HEK293 (cell line): ENCODE measurements at regions not wholly inside any gene's neighbourhood (a gene's known extent, or its start where the extent isn't known, plus 50 kb on each side); places are given as distances from the start of the nearest gene placed in this dataset.

Source experiments
- CTCF ChIA-PET: fragments of 350-600 bp; formaldehyde crosslinking; extraction: SDS; loops from one replicate; lab custom pipeline; 2021; ENCODE audit warnings: antibody characterized with exemption; lab: Yijun Ruan, JAX
- POLR2A ChIA-PET: fragments of 300-600 bp; formaldehyde crosslinking; extraction: SDS; loops from one replicate; lab custom pipeline; 2020; ENCODE audit warnings: antibody characterized with exemption, inconsistent platforms; lab: Yijun Ruan, JAX
- H3K27ac ChIP-seq: fragments of 200-500 bp; sonication (Bioruptor generic); 2 replicates; pipeline ENCODE4 v1.5.1; 2014; ENCODE audit warnings: low read depth, low read length, control low read depth, inconsistent platforms; ENCODE audit errors: extremely low read depth
- H3K36me3 ChIP-seq, 2 experiments: fragments of 200-500 bp in 1 of 2; sonication (Bioruptor generic) in 1 of 2; 1 replicate in 1 of 2; 2 replicates in 1 of 2; pipeline ENCODE4 v1.5.1; 2014 to 2017; ENCODE audit warnings: inconsistent platforms in 2 of 2, low read length in 2 of 2; ENCODE audit not compliant: control insufficient read depth in 2 of 2, insufficient read depth in 1 of 2
- H3K4me1 ChIP-seq: fragments of 200-500 bp; sonication (Bioruptor generic); 2 replicates; pipeline ENCODE4 v1.5.1; 2014; ENCODE audit warnings: mild to moderate bottlenecking, low read length, inconsistent platforms; ENCODE audit not compliant: control insufficient read depth, insufficient read depth
- H3K4me3 ChIP-seq: 2 replicates; pipeline ENCODE4 v1.5.1; 2011; ENCODE audit warnings: low read depth, mild to moderate bottlenecking, control low read depth, low read length, moderate library complexity
- H3K9me3 ChIP-seq: fragments of 200-500 bp; sonication (Bioruptor generic); 2 replicates; pipeline ENCODE4 v1.5.1; 2014; ENCODE audit warnings: low read depth, low read length, inconsistent platforms; ENCODE audit not compliant: control insufficient read depth, insufficient read depth
- GLIS2 ChIP-seq: fragments of 450-650 bp; formaldehyde crosslinking; IDR thresholded peaks from 2 replicates; pipeline ENCODE4 v1.5.1; 2016; ENCODE audit warnings: missing biosample characterization, missing genetic modification characterization
- KLF16 ChIP-seq: fragments of 450-650 bp; formaldehyde crosslinking; IDR thresholded peaks from 2 replicates; pipeline ENCODE4 v1.5.1; 2017; ENCODE audit warnings: missing biosample characterization, missing genetic modification characterization
- ZBTB44 ChIP-seq: fragments of 450-650 bp; IDR thresholded peaks from 2 replicates; pipeline ENCODE4 v1.5.1; 2018; ENCODE audit warnings: missing biosample characterization, mild to moderate bottlenecking, missing genetic modification characterization
- ZIC2 ChIP-seq: fragments of 450-650 bp; formaldehyde crosslinking; IDR thresholded peaks from 2 replicates; pipeline ENCODE4 v1.5.1; 2016; ENCODE audit warnings: missing biosample characterization, missing genetic modification characterization
- ZNF138 ChIP-seq: fragments of 450-650 bp; formaldehyde crosslinking; IDR thresholded peaks from 2 replicates; pipeline ENCODE4 v1.5.1; 2016; ENCODE audit warnings: missing biosample characterization, missing genetic modification characterization, borderline replicate concordance
- ZNF146 ChIP-seq: fragments of 450-650 bp; formaldehyde crosslinking; IDR thresholded peaks from 2 replicates; pipeline ENCODE4 v1.5.1; 2016; ENCODE audit warnings: missing biosample characterization, missing genetic modification characterization
- ZNF23 ChIP-seq: fragments of 450-650 bp; formaldehyde crosslinking; IDR thresholded peaks from 2 replicates; pipeline ENCODE4 v1.5.1; 2016; ENCODE audit warnings: missing biosample characterization, missing genetic modification characterization, borderline replicate concordance
- ZNF362 ChIP-seq: fragments of 450-650 bp; formaldehyde crosslinking; IDR thresholded peaks from 2 replicates; pipeline ENCODE4 v1.5.1; 2016; ENCODE audit warnings: missing biosample characterization, missing genetic modification characterization
- ZNF366 ChIP-seq: fragments of 450-650 bp; formaldehyde crosslinking; conservative IDR thresholded peaks from 2 replicates; pipeline ENCODE4 v1.5.1; 2016; ENCODE audit warnings: missing biosample characterization, missing genetic modification characterization
- ZNF664 ChIP-seq: fragments of 450-650 bp; formaldehyde crosslinking; IDR thresholded peaks from 2 replicates; pipeline ENCODE4 v1.5.1; 2016; ENCODE audit warnings: missing biosample characterization, missing genetic modification characterization
- ZNF670 ChIP-seq: fragments of 450-650 bp; formaldehyde crosslinking; IDR thresholded peaks from 2 replicates; pipeline ENCODE4 v1.5.1; 2016; ENCODE audit warnings: missing biosample characterization, missing genetic modification characterization, low read depth
- ZNF747 ChIP-seq: fragments of 450-650 bp; formaldehyde crosslinking; IDR thresholded peaks from 2 replicates; pipeline ENCODE4 v1.5.1; 2016; ENCODE audit warnings: missing biosample characterization, missing genetic modification characterization
- ZNF76 ChIP-seq: fragments of 450-650 bp; formaldehyde crosslinking; IDR thresholded peaks from 2 replicates; pipeline ENCODE4; 2016; ENCODE audit warnings: low read depth, missing biosample characterization, missing genetic modification characterization, borderline replicate concordance
- ZNF777 ChIP-seq: fragments of 450-650 bp; formaldehyde crosslinking; IDR thresholded peaks from 2 replicates; pipeline ENCODE4 v1.5.1; 2017; ENCODE audit warnings: missing biosample characterization, missing genetic modification characterization, borderline replicate concordance
- TF ChIP-seq, protein P1 (sequence below): fragments of 450-650 bp; formaldehyde crosslinking; IDR thresholded peaks from 2 replicates; pipeline ENCODE4 v1.5.1; 2016; ENCODE audit warnings: missing biosample characterization, missing genetic modification characterization
- TF ChIP-seq, protein P2 (sequence below): sonication (generic); formaldehyde crosslinking; IDR thresholded peaks from 2 replicates; pipeline ENCODE4 v1.8.1; 2022; ENCODE audit warnings: mild to moderate bottlenecking, moderate library complexity, missing genetic modification reagents
- TF ChIP-seq, protein P3 (sequence below): fragments of 450-650 bp; formaldehyde crosslinking; IDR thresholded peaks from 2 replicates; pipeline ENCODE4 v1.5.1; 2016; ENCODE audit warnings: missing biosample characterization, missing genetic modification characterization
- TF ChIP-seq, protein P4 (sequence below): fragments of 450-650 bp; formaldehyde crosslinking; IDR thresholded peaks from 2 replicates; pipeline ENCODE4 v1.5.1; 2017; ENCODE audit warnings: missing biosample characterization, missing genetic modification characterization
- TF ChIP-seq, protein P5 (sequence below): fragments of 450-650 bp; formaldehyde crosslinking; IDR thresholded peaks from 2 replicates; pipeline ENCODE4 v1.5.1; 2016; ENCODE audit warnings: missing biosample characterization, missing genetic modification characterization

GRCh38 chr1:30048905-30049304 is 674.5 kb downstream of the MATN1 start:
- Histone ChIP-seq H3K27ac (no peak overlapping the region), H3K9me3 (no peaks in the 10 kb centered on the region), H3K4me1 (no peaks in the 10 kb centered on the region), H3K36me3 (no peaks in the 10 kb centered on the region)
- TF ChIP-seq, protein P1, sequence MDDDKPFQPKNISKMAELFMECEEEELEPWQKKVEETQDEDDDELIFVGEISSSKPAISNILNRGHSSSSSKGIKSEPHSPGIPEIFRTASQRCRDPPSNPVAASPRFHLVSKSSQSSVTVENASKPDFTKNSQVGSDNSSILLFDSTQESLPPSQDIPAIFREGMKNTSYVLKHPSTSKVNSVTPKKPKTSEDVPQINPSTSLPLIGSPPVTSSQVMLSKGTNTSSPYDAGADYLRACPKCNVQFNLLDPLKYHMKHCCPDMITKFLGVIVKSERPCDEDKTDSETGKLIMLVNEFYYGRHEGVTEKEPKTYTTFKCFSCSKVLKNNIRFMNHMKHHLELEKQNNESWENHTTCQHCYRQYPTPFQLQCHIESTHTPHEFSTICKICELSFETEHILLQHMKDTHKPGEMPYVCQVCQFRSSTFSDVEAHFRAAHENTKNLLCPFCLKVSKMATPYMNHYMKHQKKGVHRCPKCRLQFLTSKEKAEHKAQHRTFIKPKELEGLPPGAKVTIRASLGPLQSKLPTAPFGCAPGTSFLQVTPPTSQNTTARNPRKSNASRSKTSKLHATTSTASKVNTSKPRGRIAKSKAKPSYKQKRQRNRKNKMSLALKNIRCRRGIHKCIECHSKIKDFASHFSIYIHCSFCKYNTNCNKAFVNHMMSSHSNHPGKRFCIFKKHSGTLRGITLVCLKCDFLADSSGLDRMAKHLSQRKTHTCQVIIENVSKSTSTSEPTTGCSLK (tag by site-specific recombination): no peak
- TF ChIP-seq ZNF670: no peak
- TF ChIP-seq ZNF138 (tag by site-specific recombination): no peak
- TF ChIP-seq, protein P2, sequence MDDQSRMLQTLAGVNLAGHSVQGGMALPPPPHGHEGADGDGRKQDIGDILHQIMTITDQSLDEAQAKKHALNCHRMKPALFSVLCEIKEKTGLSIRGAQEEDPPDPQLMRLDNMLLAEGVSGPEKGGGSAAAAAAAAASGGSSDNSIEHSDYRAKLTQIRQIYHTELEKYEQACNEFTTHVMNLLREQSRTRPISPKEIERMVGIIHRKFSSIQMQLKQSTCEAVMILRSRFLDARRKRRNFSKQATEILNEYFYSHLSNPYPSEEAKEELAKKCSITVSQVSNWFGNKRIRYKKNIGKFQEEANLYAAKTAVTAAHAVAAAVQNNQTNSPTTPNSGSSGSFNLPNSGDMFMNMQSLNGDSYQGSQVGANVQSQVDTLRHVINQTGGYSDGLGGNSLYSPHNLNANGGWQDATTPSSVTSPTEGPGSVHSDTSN (CRISPR knock-in tag): no peak
- no peak for TF ChIP-seq ZNF23 (tag by site-specific recombination)
- TF ChIP-seq, protein P3, sequence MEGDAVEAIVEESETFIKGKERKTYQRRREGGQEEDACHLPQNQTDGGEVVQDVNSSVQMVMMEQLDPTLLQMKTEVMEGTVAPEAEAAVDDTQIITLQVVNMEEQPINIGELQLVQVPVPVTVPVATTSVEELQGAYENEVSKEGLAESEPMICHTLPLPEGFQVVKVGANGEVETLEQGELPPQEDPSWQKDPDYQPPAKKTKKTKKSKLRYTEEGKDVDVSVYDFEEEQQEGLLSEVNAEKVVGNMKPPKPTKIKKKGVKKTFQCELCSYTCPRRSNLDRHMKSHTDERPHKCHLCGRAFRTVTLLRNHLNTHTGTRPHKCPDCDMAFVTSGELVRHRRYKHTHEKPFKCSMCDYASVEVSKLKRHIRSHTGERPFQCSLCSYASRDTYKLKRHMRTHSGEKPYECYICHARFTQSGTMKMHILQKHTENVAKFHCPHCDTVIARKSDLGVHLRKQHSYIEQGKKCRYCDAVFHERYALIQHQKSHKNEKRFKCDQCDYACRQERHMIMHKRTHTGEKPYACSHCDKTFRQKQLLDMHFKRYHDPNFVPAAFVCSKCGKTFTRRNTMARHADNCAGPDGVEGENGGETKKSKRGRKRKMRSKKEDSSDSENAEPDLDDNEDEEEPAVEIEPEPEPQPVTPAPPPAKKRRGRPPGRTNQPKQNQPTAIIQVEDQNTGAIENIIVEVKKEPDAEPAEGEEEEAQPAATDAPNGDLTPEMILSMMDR: no peak
- no peak for TF ChIP-seq ZBTB44 (tag by site-specific recombination)
- no peak for TF ChIP-seq GLIS2
- TF ChIP-seq, protein P4, sequence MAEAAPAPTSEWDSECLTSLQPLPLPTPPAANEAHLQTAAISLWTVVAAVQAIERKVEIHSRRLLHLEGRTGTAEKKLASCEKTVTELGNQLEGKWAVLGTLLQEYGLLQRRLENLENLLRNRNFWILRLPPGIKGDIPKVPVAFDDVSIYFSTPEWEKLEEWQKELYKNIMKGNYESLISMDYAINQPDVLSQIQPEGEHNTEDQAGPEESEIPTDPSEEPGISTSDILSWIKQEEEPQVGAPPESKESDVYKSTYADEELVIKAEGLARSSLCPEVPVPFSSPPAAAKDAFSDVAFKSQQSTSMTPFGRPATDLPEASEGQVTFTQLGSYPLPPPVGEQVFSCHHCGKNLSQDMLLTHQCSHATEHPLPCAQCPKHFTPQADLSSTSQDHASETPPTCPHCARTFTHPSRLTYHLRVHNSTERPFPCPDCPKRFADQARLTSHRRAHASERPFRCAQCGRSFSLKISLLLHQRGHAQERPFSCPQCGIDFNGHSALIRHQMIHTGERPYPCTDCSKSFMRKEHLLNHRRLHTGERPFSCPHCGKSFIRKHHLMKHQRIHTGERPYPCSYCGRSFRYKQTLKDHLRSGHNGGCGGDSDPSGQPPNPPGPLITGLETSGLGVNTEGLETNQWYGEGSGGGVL: no peak
- no peak for TF ChIP-seq ZNF366
- TF ChIP-seq ZNF362: no peak
- TF ChIP-seq, all 188 proteins: peak for 0
- H3K4me3 ChIP-seq: no peak overlapping the region
- CTCF ChIA-PET: no interaction called here
- POLR2A ChIA-PET: no interaction called here

DNA sequence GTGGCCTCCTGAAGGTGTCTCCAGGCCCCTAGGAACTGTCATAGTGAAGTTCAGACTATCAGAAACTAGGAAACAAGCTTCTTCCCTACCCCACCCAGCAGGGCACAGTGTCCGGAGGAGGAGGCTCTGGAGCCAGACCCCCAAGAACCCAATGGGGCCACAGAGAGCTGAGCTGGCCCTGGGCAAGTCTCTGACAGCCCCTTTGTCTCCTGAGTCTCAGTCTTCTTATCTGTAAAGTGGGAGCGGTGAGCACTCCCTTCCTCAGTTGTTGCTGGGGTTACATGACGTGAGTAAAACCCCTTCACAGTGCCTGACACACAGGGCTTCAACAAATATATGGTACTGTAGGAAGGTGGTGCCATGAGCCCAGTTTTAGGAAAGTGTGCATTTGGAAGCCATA is 675.8 kb downstream of the MATN1 start:
- TF ChIP-seq ZBTB44 (tag by site-specific recombination): no peak
- TF ChIP-seq ZNF777 (tag by site-specific recombination): no peak
- TF ChIP-seq ZNF76 (tag by site-specific recombination): no peak
- no peak for TF ChIP-seq ZNF664 (tag by site-specific recombination)
- TF ChIP-seq, protein P5, sequence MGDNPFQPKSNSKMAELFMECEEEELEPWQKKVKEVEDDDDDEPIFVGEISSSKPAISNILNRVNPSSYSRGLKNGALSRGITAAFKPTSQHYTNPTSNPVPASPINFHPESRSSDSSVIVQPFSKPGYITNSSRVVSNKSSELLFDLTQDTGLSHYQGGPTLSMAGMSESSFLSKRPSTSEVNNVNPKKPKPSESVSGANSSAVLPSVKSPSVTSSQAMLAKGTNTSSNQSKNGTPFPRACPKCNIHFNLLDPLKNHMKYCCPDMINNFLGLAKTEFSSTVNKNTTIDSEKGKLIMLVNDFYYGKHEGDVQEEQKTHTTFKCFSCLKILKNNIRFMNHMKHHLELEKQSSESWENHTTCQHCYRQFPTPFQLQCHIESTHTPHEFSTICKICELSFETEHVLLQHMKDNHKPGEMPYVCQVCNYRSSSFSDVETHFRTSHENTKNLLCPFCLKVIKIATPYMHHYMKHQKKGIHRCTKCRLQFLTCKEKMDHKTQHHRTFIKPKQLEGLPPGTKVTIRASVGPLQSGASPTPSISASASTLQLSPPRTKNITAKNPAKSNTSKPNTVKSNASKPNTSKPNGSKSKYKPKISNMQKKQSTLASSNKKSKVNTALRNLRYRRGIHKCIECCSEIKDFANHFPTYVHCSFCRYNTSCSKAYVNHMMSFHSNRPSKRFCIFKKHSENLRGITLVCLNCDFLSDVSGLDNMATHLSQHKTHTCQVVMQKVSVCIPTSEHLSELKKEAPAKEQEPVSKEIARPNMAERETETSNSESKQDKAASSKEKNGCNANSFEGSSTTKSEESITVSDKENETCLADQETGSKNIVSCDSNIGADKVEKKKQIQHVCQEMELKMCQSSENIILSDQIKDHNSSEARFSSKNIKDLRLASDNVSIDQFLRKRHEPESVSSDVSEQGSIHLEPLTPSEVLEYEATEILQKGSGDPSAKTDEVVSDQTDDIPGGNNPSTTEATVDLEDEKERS: no peak
- no peak for TF ChIP-seq ZNF146
- no peak for TF ChIP-seq KLF16 (tag by site-specific recombination)
- TF ChIP-seq ZIC2 (tag by site-specific recombination): no peak
- no peak for TF ChIP-seq ZNF747 (tag by site-specific recombination)
- TF ChIP-seq, all 188 proteins: peak for 0
- no peaks in the 10 kb centered on the region for H3K4me1 ChIP-seq
- ChIA-PET POLR2A (no interaction called here), CTCF (no interaction called here)
- H3K9me3 ChIP-seq: no peaks in the 10 kb centered on the region
- no peaks in the 10 kb centered on the region for H3K36me3 ChIP-seq
- no peak overlapping the region for H3K27ac ChIP-seq
- no peak overlapping the region for H3K4me3 ChIP-seq
